ENCODE measurements at regions not wholly inside any gene's neighbourhood (a gene's known extent, or its start where the extent isn't known, plus 50 kb on each side); places are given as distances from the start of the nearest gene placed in this dataset.

GRCh38 chr2:139610512-139610911 lies 830.3 kb upstream of the NXPH2 start:
- WGBS, 2 donors: 64 to 73% methylated on average over 3 of the region's 3 CpGs
- Histone ChIP-seq H3K9me3 (ENCODE audit: control insufficient read depth in 4 of 4, insufficient read depth in 3 of 4, low read length in 3 of 4) (peaks cover 0 to 4% (median 0%) of the 10 kb centered on the region in 4 donors), H3K27ac (ENCODE audit: low read depth in 1 of 2, low read length in 1 of 2) (no peak overlapping the region), H3K4me1 (ENCODE audit: control insufficient read depth in 5 of 5, insufficient read depth in 5 of 5, low read length in 5 of 5) (no peaks in the 10 kb centered on the region), H3K36me3 (ENCODE audit: control insufficient read depth in 4 of 4, insufficient read depth in 4 of 4, low read length in 4 of 4) (no peaks in the 10 kb centered on the region), H3K27me3 (ENCODE audit: control insufficient read depth in 3 of 3, insufficient read depth in 3 of 3, low read length in 2 of 3) (no peaks in the 10 kb centered on the region), H3K4me3 (no peak overlapping the region), H3K9ac (ENCODE audit: insufficient read depth in 1 of 2, low read length in 2 of 2) (no peak overlapping the region)
- no peak for TF ChIP-seq CTCF (IDR thresholded peaks at IDR 0.05; ENCODE audit: control extremely low read depth, extremely low read depth)
- no peak for ATAC-seq (ENCODE audit: insufficient read depth, low FRiP score)
- DNase-seq: peak in 1 of 3 donors; percentile 1

GRCh38 chr2:139609109-139609508 lies 828.9 kb upstream of the NXPH2 start:
- no peak for ATAC-seq (ENCODE audit: insufficient read depth, low FRiP score)
- TF ChIP-seq CTCF (IDR thresholded peaks at IDR 0.05; ENCODE audit: control extremely low read depth, extremely low read depth): no peak
- WGBS, 2 donors: 86 to 91% methylated on average over 3 of the region's 3 CpGs
- Histone ChIP-seq H3K9me3 (ENCODE audit: control insufficient read depth in 4 of 4, insufficient read depth in 3 of 4, low read length in 3 of 4) (peaks cover 0 to 4% (median 0%) of the 10 kb centered on the region in 4 donors), H3K27me3 (ENCODE audit: control insufficient read depth in 3 of 3, insufficient read depth in 3 of 3, low read length in 2 of 3) (no peaks in the 10 kb centered on the region), H3K4me1 (ENCODE audit: control insufficient read depth in 5 of 5, insufficient read depth in 5 of 5, low read length in 5 of 5) (no peaks in the 10 kb centered on the region), H3K27ac (ENCODE audit: low read depth in 1 of 2, low read length in 1 of 2) (no peak overlapping the region), H3K4me3 (no peak overlapping the region), H3K9ac (ENCODE audit: insufficient read depth in 1 of 2, low read length in 2 of 2) (no peak overlapping the region), H3K36me3 (ENCODE audit: control insufficient read depth in 4 of 4, insufficient read depth in 4 of 4, low read length in 4 of 4) (no peaks in the 10 kb centered on the region)
- DNase-seq: no peak

- DNase-seq (no peak), ATAC-seq (ENCODE audit: insufficient read depth, low FRiP score) (no peak)
- Histone ChIP-seq H3K4me1 (ENCODE audit: control insufficient read depth in 5 of 5, insufficient read depth in 5 of 5, low read length in 5 of 5) (no peaks in the 10 kb centered on the region), H3K27ac (ENCODE audit: low read depth in 1 of 2, low read length in 1 of 2) (no peak overlapping the region), H3K27me3 (ENCODE audit: control insufficient read depth in 3 of 3, insufficient read depth in 3 of 3, low read length in 2 of 3) (no peaks in the 10 kb centered on the region), H3K9ac (ENCODE audit: insufficient read depth in 1 of 2, low read length in 2 of 2) (no peak overlapping the region), H3K4me3 (no peak overlapping the region), H3K36me3 (ENCODE audit: control insufficient read depth in 4 of 4, insufficient read depth in 4 of 4, low read length in 4 of 4) (no peaks in the 10 kb centered on the region), H3K9me3 (ENCODE audit: control insufficient read depth in 4 of 4, insufficient read depth in 3 of 4, low read length in 3 of 4) (peaks cover 0 to 4% (median 0%) of the 10 kb centered on the region in 4 donors)
- 93% methylated on average over 2 of the region's 2 CpGs for WGBS, 2 donors
- TF ChIP-seq CTCF (IDR thresholded peaks at IDR 0.05; ENCODE audit: control extremely low read depth, extremely low read depth): no peak
Measured at GRCh38 chr2:139605668-139606067, 825.5 kb upstream of the NXPH2 start.

- no peak for TF ChIP-seq CTCF (IDR thresholded peaks at IDR 0.05; ENCODE audit: control extremely low read depth, extremely low read depth)
- Histone ChIP-seq H3K9me3 (ENCODE audit: control insufficient read depth in 4 of 4, insufficient read depth in 3 of 4, low read length in 3 of 4) (peaks cover 0 to 3% (median 0%) of the 10 kb centered on the region in 4 donors), H3K4me3 (no peak overlapping the region), H3K36me3 (ENCODE audit: control insufficient read depth in 4 of 4, insufficient read depth in 4 of 4, low read length in 4 of 4) (no peaks in the 10 kb centered on the region), H3K4me1 (ENCODE audit: control insufficient read depth in 5 of 5, insufficient read depth in 5 of 5, low read length in 5 of 5) (no peaks in the 10 kb centered on the region), H3K27me3 (ENCODE audit: control insufficient read depth in 3 of 3, insufficient read depth in 3 of 3, low read length in 2 of 3) (no peaks in the 10 kb centered on the region), H3K9ac (ENCODE audit: insufficient read depth in 1 of 2, low read length in 2 of 2) (no peak overlapping the region), H3K27ac (ENCODE audit: low read depth in 1 of 2, low read length in 1 of 2) (no peak overlapping the region)
- no peak for ATAC-seq (ENCODE audit: insufficient read depth, low FRiP score)
- no peak for DNase-seq
- WGBS, 2 donors: 63 to 74% methylated on average over 2 of the region's 2 CpGs
Measured at GRCh38 chr2:139600166-139600565, 820.0 kb upstream of the NXPH2 start.

All from lung (tissue), 11 donors.